H9 (cell line): ENCODE measurements at regions not wholly inside any gene's neighbourhood (a gene's known extent, or its start where the extent isn't known, plus 50 kb on each side); places are given as distances from the start of the nearest gene placed in this dataset.

ENCODE experiments used
- DNase-seq: peaks from one replicate; pipeline ENCODE4 v3.0.0-alpha.2; 2017
- H2AFZ ChIP-seq: one replicate; pipeline ENCODE4 v1.6.1; 2013; ENCODE audit warnings: mild to moderate bottlenecking, low read length, control low read depth, moderate library complexity
- H2AK5ac ChIP-seq: 2 replicates; pipeline ENCODE4 v1.6.1; 2013; ENCODE audit warnings: low read length, control low read depth, mixed read lengths; ENCODE audit not compliant: insufficient read length
- H2BK120ac ChIP-seq: one replicate; pipeline ENCODE4 v1.6.1; 2013; ENCODE audit warnings: low read depth, mild to moderate bottlenecking, low read length, control low read depth, inconsistent platforms; ENCODE audit not compliant: poor library complexity, severe bottlenecking
- H2BK12ac ChIP-seq: 2 replicates; pipeline ENCODE4 v1.6.1; 2013; ENCODE audit warnings: low read length, control low read depth, mixed read lengths, low read depth; ENCODE audit not compliant: insufficient read length
- H2BK15ac ChIP-seq: 2 replicates; pipeline ENCODE4 v1.6.1; 2013; ENCODE audit warnings: low read depth, low read length, control low read depth
- H2BK20ac ChIP-seq: one replicate; pipeline ENCODE4 v1.6.1; 2013; ENCODE audit warnings: low read depth, mild to moderate bottlenecking, low read length, control low read depth, inconsistent platforms; ENCODE audit not compliant: poor library complexity, severe bottlenecking
- H2BK5ac ChIP-seq: 2 replicates; pipeline ENCODE4 v1.6.1; 2013; ENCODE audit warnings: low read length, control low read depth, mixed read lengths; ENCODE audit not compliant: insufficient read length
- H3K14ac ChIP-seq: 2 replicates; pipeline ENCODE4 v1.6.1; 2013; ENCODE audit warnings: low read length, control low read depth; ENCODE audit not compliant: insufficient read depth
- H3K18ac ChIP-seq: 2 replicates; pipeline ENCODE4 v1.6.1; 2013; ENCODE audit warnings: low read depth, mild to moderate bottlenecking, mixed read lengths, low read length, control low read depth; ENCODE audit not compliant: insufficient read length
- H3K23ac ChIP-seq: 2 replicates; pipeline ENCODE4 v1.6.1; 2013; ENCODE audit warnings: low read length, control low read depth, mixed read lengths, low read depth; ENCODE audit not compliant: insufficient read length
- H3K23me2 ChIP-seq: 2 replicates; pipeline ENCODE4 v1.6.1; 2013; ENCODE audit warnings: low read depth, mild to moderate bottlenecking, mixed read lengths, low read length, control low read depth; ENCODE audit not compliant: insufficient read length, poor library complexity, severe bottlenecking
- H3K27ac ChIP-seq: 2 replicates; pipeline ENCODE4 v1.5.1; 2013; ENCODE audit warnings: low read length, control low read depth, mixed read lengths, low read depth; ENCODE audit not compliant: insufficient read length
- H3K27me3 ChIP-seq: 2 replicates; pipeline ENCODE4 v1.6.1; 2013; ENCODE audit warnings: low read length, control low read depth, inconsistent platforms; ENCODE audit not compliant: insufficient read depth
- H3K4ac ChIP-seq: 2 replicates; pipeline ENCODE4 v1.6.1; 2013; ENCODE audit warnings: low read depth, mild to moderate bottlenecking, control low read depth, inconsistent platforms, low read length, moderate library complexity
- H3K4me1 ChIP-seq: 2 replicates; pipeline ENCODE4 v1.6.1; 2013; ENCODE audit warnings: low read length, control low read depth, inconsistent platforms; ENCODE audit not compliant: insufficient read depth
- H3K4me2 ChIP-seq: 2 replicates; pipeline ENCODE4 v1.6.1; 2013; ENCODE audit warnings: low read length, control low read depth, mixed read lengths; ENCODE audit not compliant: insufficient read length, insufficient read depth
- H3K56ac ChIP-seq: 2 replicates; pipeline ENCODE4 v1.6.1; 2013; ENCODE audit warnings: low read depth, mild to moderate bottlenecking, mixed read lengths, low read length, control low read depth; ENCODE audit not compliant: insufficient read length
- H3K79me1 ChIP-seq: 2 replicates; pipeline ENCODE4 v1.6.1; 2013; ENCODE audit warnings: low read depth, mild to moderate bottlenecking, moderate library complexity, low read length, control low read depth, inconsistent platforms; ENCODE audit not compliant: insufficient read depth, poor library complexity, severe bottlenecking
- H3K79me2 ChIP-seq: 2 replicates; pipeline ENCODE4 v1.6.1; 2013; ENCODE audit warnings: low read length, control low read depth, inconsistent platforms; ENCODE audit not compliant: insufficient read depth
- H3K9ac ChIP-seq: 2 replicates; pipeline ENCODE4 v1.6.1; 2013; ENCODE audit warnings: low read length, control low read depth, mixed read lengths; ENCODE audit not compliant: insufficient read length; ENCODE audit errors: extremely low read depth
- H3K9me3 ChIP-seq: one replicate; pipeline ENCODE4 v1.6.1; 2013; ENCODE audit warnings: low read depth, low read length, inconsistent platforms; ENCODE audit not compliant: control insufficient read depth
- H3T11ph ChIP-seq: one replicate; pipeline ENCODE4 v1.6.1; 2013; ENCODE audit warnings: mild to moderate bottlenecking, low read length, control low read depth, inconsistent platforms
- H4K20me1 ChIP-seq: one replicate; pipeline ENCODE4 v1.6.1; 2013; ENCODE audit not compliant: control insufficient read depth, insufficient read length, insufficient read depth
- H4K5ac ChIP-seq: 2 replicates; pipeline ENCODE4 v1.6.1; 2013; ENCODE audit warnings: low read depth, mild to moderate bottlenecking, mixed read lengths, low read length, control low read depth; ENCODE audit not compliant: insufficient read length
- H4K8ac ChIP-seq: replicated peaks from 2 replicates; pipeline ENCODE4 v1.6.1; 2013; ENCODE audit warnings: low read length, control low read depth, mixed read lengths, low read depth; ENCODE audit not compliant: insufficient read length
- H4K91ac ChIP-seq: 2 replicates; pipeline ENCODE4 v1.6.1; 2013; ENCODE audit warnings: low read depth, mild to moderate bottlenecking, moderate library complexity, mixed read lengths, low read length, control low read depth; ENCODE audit not compliant: insufficient read length
- H3K27ac Mint-ChIP-seq, 3 experiments: 2 replicates in 2 of 3; 3 replicates in 1 of 3; pipeline ENCODE4 v1.8.0; 2020 to 2021; ENCODE audit warnings: mixed read lengths in 3 of 3, mild to moderate bottlenecking in 1 of 3, moderate library complexity in 1 of 3
- H3K27me3 Mint-ChIP-seq: 2 replicates; pipeline ENCODE4 v1.8.0; 2021; ENCODE audit warnings: low read depth, mild to moderate bottlenecking, moderate library complexity, mixed read lengths
- H3K36me3 Mint-ChIP-seq, 3 experiments: 2 replicates in 2 of 3; 3 replicates in 1 of 3; pipeline ENCODE4 v1.8.0; 2020 to 2021; ENCODE audit warnings: low read depth in 3 of 3, mixed read lengths in 3 of 3; ENCODE audit not compliant: insufficient read depth in 1 of 3
- H3K4me1 Mint-ChIP-seq, 2 experiments: 2 replicates each; pipeline ENCODE4 v1.8.0; 2020; ENCODE audit warnings: mixed read lengths in 2 of 2
- H3K4me3 Mint-ChIP-seq, 2 experiments: 2 replicates in 1 of 2; 3 replicates in 1 of 2; pipeline ENCODE4 v1.8.0; 2020 to 2021; ENCODE audit warnings: mild to moderate bottlenecking in 2 of 2, mixed read lengths in 2 of 2, moderate library complexity in 1 of 2
- H3K9me3 Mint-ChIP-seq, 2 experiments: 2 replicates in 1 of 2; 3 replicates in 1 of 2; pipeline ENCODE4 v1.8.0; 2020; ENCODE audit warnings: mild to moderate bottlenecking in 2 of 2, mixed read lengths in 2 of 2, moderate library complexity in 1 of 2
- whole genome bisulfite sequencing: extraction: QIAGEN DNeasy Blood & Tissue Kit; methylation state at CpG from one replicate; pipeline ENCODE4 v1.1.7; 2013; ENCODE audit warnings: missing lambda C conversion rate, low lambda C conversion rate, mixed read lengths; ENCODE audit not compliant: insufficient read length; ENCODE audit errors: extremely low coverage; 5-methylcytosine and 5-hydroxymethylcytosine counted together
- TF ChIP-seq, protein P1 (sequence below): fragments of 200-600 bp; sonication (generic); conservative IDR thresholded peaks from 3 replicates; pipeline ENCODE4 v1.8.0; 2021; ENCODE audit warnings: antibody characterized with exemption, mild to moderate bottlenecking

DNA sequence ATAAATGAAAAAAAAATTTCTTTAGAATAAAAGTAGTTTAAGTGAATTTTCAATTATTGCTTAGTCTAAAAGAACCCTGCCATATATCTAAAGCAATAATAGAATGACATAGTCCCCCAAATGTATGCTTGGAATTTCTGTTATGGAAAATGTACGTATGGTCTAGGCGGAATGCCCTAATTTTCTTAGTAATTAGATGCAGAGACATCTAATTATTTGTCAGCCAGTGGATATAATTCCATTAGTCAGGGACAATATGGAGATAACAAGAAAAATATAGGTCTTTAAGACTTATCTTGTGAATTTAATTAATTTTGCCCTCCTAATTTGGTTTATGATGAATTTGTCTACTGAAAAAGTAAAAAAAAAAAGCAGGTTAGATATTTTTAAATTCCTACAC lies 460.9 kb upstream of the SOX11 start:
- H4K5ac ChIP-seq = no peak overlapping the region
- no peak overlapping the region for H3K9ac ChIP-seq
- no peak overlapping the region for H2BK15ac ChIP-seq
- H4K20me1 ChIP-seq = no peaks in the 10 kb centered on the region
- no peak overlapping the region for H3T11ph ChIP-seq
- TF ChIP-seq, protein P1, sequence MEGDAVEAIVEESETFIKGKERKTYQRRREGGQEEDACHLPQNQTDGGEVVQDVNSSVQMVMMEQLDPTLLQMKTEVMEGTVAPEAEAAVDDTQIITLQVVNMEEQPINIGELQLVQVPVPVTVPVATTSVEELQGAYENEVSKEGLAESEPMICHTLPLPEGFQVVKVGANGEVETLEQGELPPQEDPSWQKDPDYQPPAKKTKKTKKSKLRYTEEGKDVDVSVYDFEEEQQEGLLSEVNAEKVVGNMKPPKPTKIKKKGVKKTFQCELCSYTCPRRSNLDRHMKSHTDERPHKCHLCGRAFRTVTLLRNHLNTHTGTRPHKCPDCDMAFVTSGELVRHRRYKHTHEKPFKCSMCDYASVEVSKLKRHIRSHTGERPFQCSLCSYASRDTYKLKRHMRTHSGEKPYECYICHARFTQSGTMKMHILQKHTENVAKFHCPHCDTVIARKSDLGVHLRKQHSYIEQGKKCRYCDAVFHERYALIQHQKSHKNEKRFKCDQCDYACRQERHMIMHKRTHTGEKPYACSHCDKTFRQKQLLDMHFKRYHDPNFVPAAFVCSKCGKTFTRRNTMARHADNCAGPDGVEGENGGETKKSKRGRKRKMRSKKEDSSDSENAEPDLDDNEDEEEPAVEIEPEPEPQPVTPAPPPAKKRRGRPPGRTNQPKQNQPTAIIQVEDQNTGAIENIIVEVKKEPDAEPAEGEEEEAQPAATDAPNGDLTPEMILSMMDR = no peak
- no peaks in the 10 kb centered on the region for H3K79me2 ChIP-seq
- no peak overlapping the region for H3K4ac ChIP-seq
- no peak for DNase-seq
- no peaks in the 10 kb centered on the region for H3K9me3 Mint-ChIP-seq
- H3K4me2 ChIP-seq = no peak overlapping the region
- no peak overlapping the region for H3K27ac ChIP-seq
- H3K4me1 ChIP-seq = 0 out of 2 replicates have a peak, but pooled peaks cover 2% of the 10 kb centered on the region
- no peak overlapping the region for H2BK120ac ChIP-seq
- no peak overlapping the region for H2BK20ac ChIP-seq
- H3K56ac ChIP-seq = no peak overlapping the region
- H3K4me1 Mint-ChIP-seq = peaks cover 6 to 7% of the 10 kb centered on the region in 2 experiments; a peak in 3 of 4 replicates
- no peaks in the 10 kb centered on the region for H3K27me3 ChIP-seq
- no peak overlapping the region for H4K91ac ChIP-seq
- no peaks in the 10 kb centered on the region; the same call in 1 of the 2 replicates for H3K27me3 Mint-ChIP-seq
- WGBS = no CpG with 5 or more reads among the region's 2 CpGs
- H3K18ac ChIP-seq = no peak overlapping the region
- no peaks in the 10 kb centered on the region for H3K9me3 ChIP-seq
- H4K8ac ChIP-seq = no peak overlapping the region
- H3K23ac ChIP-seq = no peak overlapping the region
- no peak overlapping the region for H3K4me3 Mint-ChIP-seq
- H3K14ac ChIP-seq = no peak overlapping the region
- no peak overlapping the region for H2AFZ ChIP-seq
- H2BK12ac ChIP-seq = no peak overlapping the region
- H2BK5ac ChIP-seq = no peak overlapping the region
- H3K79me1 ChIP-seq = no peaks in the 10 kb centered on the region
- no peak overlapping the region for H3K27ac Mint-ChIP-seq
- no peaks in the 10 kb centered on the region for H3K36me3 Mint-ChIP-seq
- H3K23me2 ChIP-seq = no peaks in the 10 kb centered on the region
- H2AK5ac ChIP-seq = no peak overlapping the region
